Endothelial cell of umbilical vein (primary cell): ENCODE measurements at regions not wholly inside any gene's neighbourhood (a gene's known extent, or its start where the extent isn't known, plus 50 kb on each side); places are given as distances from the start of the nearest gene placed in this dataset.

Source experiments
- BruUV-seq: library from RNA; stranded (reverse); fragments of 400-500 nt; replicated peaks from 2 replicates; lab custom pipeline; 2021; lab: Mats Ljungman, UMichigan
- CTCF ChIA-PET: fragments of 300-600, 350-600 bp; sonication (Branson Sonifier 250); formaldehyde crosslinking; loops from one replicate; lab custom pipeline; 2021; ENCODE audit warnings: antibody characterized with exemption, inconsistent platforms; lab: Charles Lee
- POLR2A ChIA-PET: fragments of 300-600, 350-600 bp; sonication (Branson Sonifier 250); formaldehyde crosslinking; loops from one replicate; lab custom pipeline; 2021; ENCODE audit warnings: antibody characterized with exemption, inconsistent platforms; lab: Charles Lee
- DNase-seq: peaks from one replicate; pipeline ENCODE4 v3.0.0-alpha.2; 2011; ENCODE audit warnings: low read depth, low spot score
- FAIRE-seq: peaks from 2 replicates; lab custom pipeline; 2011; peaks lifted over from hg19 to GRCh38; lab: Jason Lieb, UNC
- H2AFZ ChIP-seq: 2 replicates; pipeline ENCODE4 v1.6.0; 2012; ENCODE audit warnings: low read depth, low read length, control low read depth, inconsistent platforms
- H3K27ac ChIP-seq: 2 replicates; pipeline ENCODE4 v1.5.1; 2011; ENCODE audit warnings: low read depth, mild to moderate bottlenecking, control low read depth, low read length, moderate library complexity; ENCODE audit not compliant: insufficient read depth
- H3K27me3 ChIP-seq, 2 experiments: 2 replicates each; pipeline versions ENCODE4 v1.6.0 to v1.6.1; 2011; ENCODE audit warnings: low read length in 2 of 2, mixed read lengths in 1 of 2; ENCODE audit not compliant: control insufficient read depth in 2 of 2, insufficient read depth in 2 of 2
- H3K36me3 ChIP-seq, 2 experiments: 2 replicates in 1 of 2; 3 replicates in 1 of 2; pipeline ENCODE4 v1.5.1; 2011; ENCODE audit warnings: low read length in 2 of 2, mild to moderate bottlenecking in 1 of 2, moderate library complexity in 1 of 2; ENCODE audit not compliant: control insufficient read depth in 2 of 2, insufficient read depth in 2 of 2; ENCODE audit errors: extremely low read depth in 1 of 2
- H3K4me1 ChIP-seq: 3 replicates; pipeline ENCODE4 v1.5.1; 2011; ENCODE audit warnings: mild to moderate bottlenecking, low read length; ENCODE audit not compliant: control insufficient read depth, insufficient read depth; ENCODE audit errors: extremely low read depth
- H3K4me2 ChIP-seq: 2 replicates; pipeline ENCODE4 v1.6.1; 2011; ENCODE audit warnings: low read length, control low read depth, mixed read lengths; ENCODE audit not compliant: insufficient read depth
- H3K4me3 ChIP-seq, 3 experiments: fragments of 200-600 bp in 1 of 3; sonication (generic), shearing (Covaris generic) in 1 of 3; replicated peaks in 1 of 3; 2 replicates each; pipeline ENCODE4 v1.5.1; 2011 to 2016; ENCODE audit warnings: control low read depth in 3 of 3, low read length in 3 of 3, mild to moderate bottlenecking in 2 of 3, inconsistent platforms in 1 of 3, low read depth in 1 of 3, moderate library complexity in 1 of 3; ENCODE audit not compliant: insufficient read depth in 1 of 3
- H3K79me2 ChIP-seq: 2 replicates; pipeline ENCODE4 v1.6.0; 2012; ENCODE audit warnings: low read length, inconsistent platforms; ENCODE audit not compliant: control insufficient read depth, insufficient read depth
- H3K9ac ChIP-seq: replicated peaks from 2 replicates; pipeline ENCODE3; 2011; ENCODE audit warnings: low read length, control low read depth; ENCODE audit not compliant: insufficient read depth; ENCODE audit errors: extremely low read depth
- H3K9me1 ChIP-seq: replicated peaks from 3 replicates; pipeline ENCODE4 v1.6.0; 2011; ENCODE audit warnings: mild to moderate bottlenecking, low read length; ENCODE audit not compliant: control insufficient read depth, insufficient read depth; ENCODE audit errors: extremely low read depth
- H3K9me3 ChIP-seq: replicated peaks from 2 replicates; pipeline ENCODE4 v1.5.1; 2012; ENCODE audit warnings: low read length, inconsistent platforms; ENCODE audit not compliant: control insufficient read depth, insufficient read depth
- H4K20me1 ChIP-seq: replicated peaks from 2 replicates; pipeline ENCODE3; 2011; ENCODE audit warnings: mild to moderate bottlenecking, low read length; ENCODE audit not compliant: control insufficient read depth, insufficient read depth; ENCODE audit errors: extremely low read depth
- CTCF ChIP-seq, 2 donors: IDR thresholded peaks; 1 replicate in 1 of 2; 2 replicates in 1 of 2; pipeline ENCODE4 v1.5.1; 2011; ENCODE audit warnings: low read length in 2 of 2, mild to moderate bottlenecking in 2 of 2, moderate library complexity in 2 of 2, control low read depth in 1 of 2, inconsistent platforms in 1 of 2, low read depth in 1 of 2; ENCODE audit not compliant: insufficient read depth in 1 of 2; ENCODE audit errors: extremely low read depth in 1 of 2
- EZH2 ChIP-seq: IDR thresholded peaks from 2 replicates; pipeline ENCODE4 v1.6.1; 2012; ENCODE audit warnings: borderline replicate concordance, low read depth, mild to moderate bottlenecking, moderate library complexity, low read length, inconsistent platforms; ENCODE audit not compliant: severe bottlenecking
- FOS ChIP-seq: IDR thresholded peaks from 2 replicates; pipeline ENCODE4 v1.6.1; 2011; ENCODE audit warnings: mild to moderate bottlenecking, low read length, moderate library complexity, borderline replicate concordance; ENCODE audit not compliant: insufficient read depth
- GATA2 ChIP-seq: IDR thresholded peaks from 2 replicates; pipeline ENCODE4 v1.7.0; 2011; ENCODE audit warnings: low read depth, mild to moderate bottlenecking, moderate library complexity, mixed read lengths, low read length; ENCODE audit not compliant: insufficient read length, insufficient read depth
- JUN ChIP-seq: IDR thresholded peaks from 2 replicates; pipeline ENCODE4 v1.6.1; 2011; ENCODE audit warnings: borderline replicate concordance, low read depth; ENCODE audit not compliant: insufficient read length, insufficient read depth
- MAX ChIP-seq: IDR thresholded peaks from 2 replicates; pipeline ENCODE4 v1.6.1; 2011; ENCODE audit not compliant: insufficient read depth, insufficient read length
- MYC ChIP-seq: IDR thresholded peaks from one replicate; pipeline ENCODE4 v1.6.1; 2011; ENCODE audit warnings: mild to moderate bottlenecking, low read depth, low read length
- POLR2A ChIP-seq: IDR thresholded peaks from 2 replicates; pipeline ENCODE4 v1.6.1; 2012; ENCODE audit warnings: low read depth, mild to moderate bottlenecking, control low read depth, low read length
- POLR2AphosphoS5 ChIP-seq: IDR thresholded peaks from 2 replicates; pipeline ENCODE4 v1.6.1; 2012; ENCODE audit warnings: low read depth, mild to moderate bottlenecking, control low read depth, low read length, moderate library complexity; ENCODE audit not compliant: insufficient read depth
- dilution Hi-C: fragments of 300-500 bp; cut with MboI; formaldehyde crosslinking; loops from one replicate; pipeline ENCODE4 v1.15.0; 2019; ENCODE audit warnings: low sequenced_read_pairs; ENCODE audit not compliant: extremely low pct_ligation_motif_present
- intact Hi-C: fragments of 100-400 bp; cut with micrococcal nuclease; formaldehyde crosslinking; loops from one replicate; pipeline ENCODE4 v1.10.0; 2022

DNA sequence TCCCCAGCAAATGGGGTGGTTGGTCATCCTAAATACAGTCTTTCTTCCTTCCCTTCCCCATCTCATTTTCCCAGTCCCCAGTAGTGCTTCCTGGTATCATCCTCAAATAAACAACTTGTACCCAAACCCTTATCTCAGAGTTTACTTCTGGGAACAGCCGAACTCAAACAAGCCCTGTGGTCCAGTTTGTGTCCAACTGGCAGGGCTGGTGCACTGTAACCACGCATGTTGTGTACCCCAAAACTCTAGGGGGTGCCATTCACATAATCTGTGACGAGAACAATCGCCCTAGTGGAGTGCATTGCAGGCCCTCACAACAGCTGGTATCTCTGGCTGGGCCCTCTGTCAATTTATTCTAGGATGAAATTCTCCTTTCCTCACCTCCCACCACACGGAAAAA lies 366.2 kb downstream of the TNS1 start:
- BruUV-seq, result no TSS peak
- H3K4me2 ChIP-seq, result no peak overlapping the region
- H3K9me3 ChIP-seq, result no peaks in the 10 kb centered on the region
- dilution Hi-C loops (no loop called here), intact Hi-C loops (no loop called here)
- H3K9ac ChIP-seq, result no peak overlapping the region
- DNase-seq (no peak), FAIRE-seq (no peak)
- H3K36me3 ChIP-seq, result no peaks in the 10 kb centered on the region
- H3K27me3 ChIP-seq, result no peaks in the 10 kb centered on the region
- no peaks in the 10 kb centered on the region for H3K4me1 ChIP-seq
- no peak for TF ChIP-seq POLR2A
- no peak for TF ChIP-seq JUN
- TF ChIP-seq MYC, result no peak
- no peak for TF ChIP-seq POLR2AphosphoS5
- TF ChIP-seq CTCF (IDR thresholded peaks at IDR 0.05; ENCODE audit: extremely low read depth in 1 of 2, insufficient read depth in 1 of 2, low read depth in 1 of 2, low read length in 2 of 2), result no peak
- TF ChIP-seq FOS, result no peak
- TF ChIP-seq MAX, result no peak
- no peak for TF ChIP-seq EZH2
- TF ChIP-seq GATA2, result no peak
- H4K20me1 ChIP-seq, result no peaks in the 10 kb centered on the region
- no peaks in the 10 kb centered on the region for H3K79me2 ChIP-seq
- H3K27ac ChIP-seq, result no peak overlapping the region
- no peak overlapping the region for H3K4me3 ChIP-seq
- H2AFZ ChIP-seq, result no peak overlapping the region
- H3K9me1 ChIP-seq, result no peaks in the 10 kb centered on the region
- ChIA-PET CTCF (interaction anchor here (1.3 kb wide), 1 partner anchor 14 kb away, joined by 6 read pairs; no protein-coding TSS in a partner anchor), POLR2A (no interaction called here)
